ENCODE measurements at regions not wholly inside any gene's neighbourhood (a gene's known extent, or its start where the extent isn't known, plus 50 kb on each side); places are given as distances from the start of the nearest gene placed in this dataset.

- no peak for TF ChIP-seq EZH2 (IDR thresholded peaks at IDR 0.05; ENCODE audit: low read length, unreplicated experiment)
- no peak for TF ChIP-seq EZH2phosphoT487 (IDR thresholded peaks at IDR 0.05; ENCODE audit: borderline replicate concordance, low read length)
- no peak for TF ChIP-seq CTCF (conservative IDR thresholded peaks at IDR 0.05; ENCODE audit: low read depth, low read length)
- no peaks in the 10 kb centered on the region for H3K4me1 ChIP-seq (ENCODE audit: insufficient read depth, low read length)
- H3K9me3 ChIP-seq (ENCODE audit: low read length), result no peaks in the 10 kb centered on the region
- H4K20me1 ChIP-seq (ENCODE audit: low read length), result no peaks in the 10 kb centered on the region
- intact Hi-C loops (cut with micrococcal nuclease), result no loop called here
- no peak for DNase-seq
- no peak for ATAC-seq
- H2AFZ ChIP-seq (ENCODE audit: low read length), result no peak overlapping the region
- H3K36me3 ChIP-seq (ENCODE audit: low read depth, low read length), result no peaks in the 10 kb centered on the region
- POLR2A ChIA-PET (ENCODE audit: unreplicated experiment), result no interaction called here
- H3F3A ChIP-seq (ENCODE audit: low read length, unreplicated experiment), result no peaks in the 10 kb centered on the region
- H3K27ac ChIP-seq (ENCODE audit: low read length), result no peak overlapping the region
- no peaks in the 10 kb centered on the region for H3K79me2 ChIP-seq (ENCODE audit: low read length)
- H3K27me3 ChIP-seq (ENCODE audit: low read length), result no peaks in the 10 kb centered on the region
- no peaks in the 10 kb centered on the region for H3K9me2 ChIP-seq (replicated peaks; ENCODE audit: low read length)
- H3K4me3 ChIP-seq (ENCODE audit: low read length), result no peak overlapping the region
- CTCF ChIA-PET, result no interaction called here
- no TSS peak for BruUV-seq (replicated peaks)
- H3K9ac ChIP-seq (ENCODE audit: low read length), result no peak overlapping the region
- no peak overlapping the region for H3K4me2 ChIP-seq (ENCODE audit: low read length)
Measured at GRCh38 chr2:10507106-10507505, 59.0 kb upstream of the ODC1 start.

GRCh38 chr2:10504994-10505820, 57.1 kb upstream of the ODC1 start:
- Histone ChIP-seq H3F3A (ENCODE audit: low read length, unreplicated experiment) (no peaks in the 10 kb centered on the region), H3K9me3 (ENCODE audit: low read length) (no peaks in the 10 kb centered on the region), H3K4me1 (ENCODE audit: insufficient read depth, low read length) (peaks cover 13% of the 10 kb centered on the region), H3K27ac (ENCODE audit: low read length) (no peak overlapping the region), H3K36me3 (ENCODE audit: low read depth, low read length) (no peaks in the 10 kb centered on the region), H4K20me1 (ENCODE audit: low read length) (no peaks in the 10 kb centered on the region), H2AFZ (ENCODE audit: low read length) (no peak overlapping the region), H3K4me2 (ENCODE audit: low read length) (no peak overlapping the region), H3K9me2 (replicated peaks; ENCODE audit: low read length) (no peaks in the 10 kb centered on the region), H3K9ac (ENCODE audit: low read length) (no peak overlapping the region), H3K4me3 (ENCODE audit: low read length) (no peak overlapping the region), H3K27me3 (ENCODE audit: low read length) (no peaks in the 10 kb centered on the region), H3K79me2 (ENCODE audit: low read length) (no peaks in the 10 kb centered on the region)
- ATAC-seq (no peak), DNase-seq (no peak)
- ChIA-PET POLR2A (ENCODE audit: unreplicated experiment) (no interaction called here), CTCF (no interaction called here)
- no TSS peak for BruUV-seq (replicated peaks)
- intact Hi-C loops (cut with micrococcal nuclease), result no loop called here
- TF ChIP-seq EZH2phosphoT487 (IDR thresholded peaks at IDR 0.05; ENCODE audit: borderline replicate concordance, low read length), result no peak
- no peak for TF ChIP-seq CTCF (conservative IDR thresholded peaks at IDR 0.05; ENCODE audit: low read depth, low read length)
- TF ChIP-seq EZH2 (IDR thresholded peaks at IDR 0.05; ENCODE audit: low read length, unreplicated experiment), result no peak

- H3K4me2 ChIP-seq (ENCODE audit: low read length), result no peak overlapping the region
- H2AFZ ChIP-seq (ENCODE audit: low read length), result no peak overlapping the region
- no peaks in the 10 kb centered on the region; the same call in 1 of the 2 replicates for H4K20me1 ChIP-seq (ENCODE audit: low read length)
- no peaks in the 10 kb centered on the region for H3K9me2 ChIP-seq (replicated peaks; ENCODE audit: low read length)
- TF ChIP-seq EZH2phosphoT487 (IDR thresholded peaks at IDR 0.05; ENCODE audit: borderline replicate concordance, low read length) (no peak), CTCF (conservative IDR thresholded peaks at IDR 0.05; ENCODE audit: low read depth, low read length) (no peak), EZH2 (IDR thresholded peaks at IDR 0.05; ENCODE audit: low read length, unreplicated experiment) (no peak)
- no peak overlapping the region for H3K27ac ChIP-seq (ENCODE audit: low read length)
- no peak overlapping the region for H3K9ac ChIP-seq (ENCODE audit: low read length)
- peaks cover 3% of the 10 kb centered on the region for H3F3A ChIP-seq (ENCODE audit: low read length, unreplicated experiment)
- POLR2A ChIA-PET (ENCODE audit: unreplicated experiment), result interaction anchor here (0.6 kb wide), 1 partner anchor 29 kb away, joined by 11 read pairs; no protein-coding TSS in a partner anchor
- no peak overlapping the region for H3K4me3 ChIP-seq (ENCODE audit: low read length)
- intact Hi-C loops (cut with micrococcal nuclease), result no loop called here
- H3K4me1 ChIP-seq (ENCODE audit: insufficient read depth, low read length), result peaks cover 20% of the 10 kb centered on the region
- no peaks in the 10 kb centered on the region for H3K79me2 ChIP-seq (ENCODE audit: low read length)
- no peaks in the 10 kb centered on the region for H3K9me3 ChIP-seq (ENCODE audit: low read length)
- no peaks in the 10 kb centered on the region for H3K27me3 ChIP-seq (ENCODE audit: low read length)
- BruUV-seq (replicated peaks), result no TSS peak
- DNase-seq (no peak), ATAC-seq (no peak)
- no peaks in the 10 kb centered on the region for H3K36me3 ChIP-seq (ENCODE audit: low read depth, low read length)
- CTCF ChIA-PET, result no interaction called here
Measured at GRCh38 chr2:10504370-10504993, 56.4 kb upstream of the ODC1 start.

Data from PC-3 (cell line).